SU-DHL-6 (cell line): ENCODE measurements at regions not wholly inside any gene's neighbourhood (a gene's known extent, or its start where the extent isn't known, plus 50 kb on each side); places are given as distances from the start of the nearest gene placed in this dataset.

ENCODE experiments used
- CTCF ChIP-seq: fragments of 200-600 bp; sonication (generic); IDR thresholded peaks from one replicate; pipeline ENCODE4 v1.5.1; 2017; ENCODE audit warnings: antibody characterized with exemption, mild to moderate bottlenecking, low read length, moderate library complexity; ENCODE audit not compliant: insufficient read depth, poor library complexity, severe bottlenecking
- EZH2phosphoT487 ChIP-seq: fragments of 200-600 bp; sonication (generic), shearing (Covaris generic); conservative IDR thresholded peaks from 2 replicates; pipeline ENCODE4 v1.6.1; 2018; ENCODE audit warnings: mild to moderate bottlenecking, antibody characterized with exemption, low read length, moderate library complexity, mixed read lengths

GRCh38 chr5:30850866-30851265, 342.6 kb upstream of the CDH6 start:
- TF ChIP-seq CTCF (no peak), EZH2phosphoT487 (no peak)
